ENCODE measurements at regions not wholly inside any gene's neighbourhood (a gene's known extent, or its start where the extent isn't known, plus 50 kb on each side); places are given as distances from the start of the nearest gene placed in this dataset.

DNA sequence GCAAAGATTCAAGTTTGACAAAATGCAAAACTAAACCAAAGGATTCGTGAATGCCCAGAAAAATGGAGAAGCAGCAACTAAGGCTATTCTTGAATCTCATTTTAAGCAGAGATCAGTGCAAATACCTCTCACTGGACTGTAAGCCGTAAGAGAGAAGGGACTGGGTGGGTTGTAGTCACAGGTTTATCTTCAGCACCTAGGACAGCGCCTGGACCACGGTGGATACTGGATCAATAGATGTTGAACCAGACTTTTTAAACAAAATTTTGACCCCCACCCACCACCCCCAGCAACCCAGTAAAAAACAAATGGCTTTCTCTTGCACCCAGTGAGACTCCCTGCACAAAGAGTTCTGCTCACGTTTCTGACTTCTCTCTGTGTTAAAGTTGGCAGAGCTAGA, 347.1 kb downstream of the AJAP1 start:
- Mint-ChIP-seq H3K9me3 (ENCODE audit: low read depth, unreplicated experiment) (peaks cover 21% of the 10 kb centered on the region), H3K27me3 (ENCODE audit: unreplicated experiment) (no peaks in the 10 kb centered on the region), H3K27ac (ENCODE audit: unreplicated experiment) (no peak overlapping the region), H3K4me3 (ENCODE audit: low read depth, unreplicated experiment) (no peak overlapping the region), H3K4me1 (ENCODE audit: low read depth, unreplicated experiment) (no peaks in the 10 kb centered on the region), H3K36me3 (ENCODE audit: insufficient read depth, unreplicated experiment) (no peaks in the 10 kb centered on the region)
- no TSS peak for BruUV-seq (replicated peaks)
- CTCF ChIA-PET = no interaction called here
- no peak for DNase-seq
- TF ChIP-seq, protein P1, sequence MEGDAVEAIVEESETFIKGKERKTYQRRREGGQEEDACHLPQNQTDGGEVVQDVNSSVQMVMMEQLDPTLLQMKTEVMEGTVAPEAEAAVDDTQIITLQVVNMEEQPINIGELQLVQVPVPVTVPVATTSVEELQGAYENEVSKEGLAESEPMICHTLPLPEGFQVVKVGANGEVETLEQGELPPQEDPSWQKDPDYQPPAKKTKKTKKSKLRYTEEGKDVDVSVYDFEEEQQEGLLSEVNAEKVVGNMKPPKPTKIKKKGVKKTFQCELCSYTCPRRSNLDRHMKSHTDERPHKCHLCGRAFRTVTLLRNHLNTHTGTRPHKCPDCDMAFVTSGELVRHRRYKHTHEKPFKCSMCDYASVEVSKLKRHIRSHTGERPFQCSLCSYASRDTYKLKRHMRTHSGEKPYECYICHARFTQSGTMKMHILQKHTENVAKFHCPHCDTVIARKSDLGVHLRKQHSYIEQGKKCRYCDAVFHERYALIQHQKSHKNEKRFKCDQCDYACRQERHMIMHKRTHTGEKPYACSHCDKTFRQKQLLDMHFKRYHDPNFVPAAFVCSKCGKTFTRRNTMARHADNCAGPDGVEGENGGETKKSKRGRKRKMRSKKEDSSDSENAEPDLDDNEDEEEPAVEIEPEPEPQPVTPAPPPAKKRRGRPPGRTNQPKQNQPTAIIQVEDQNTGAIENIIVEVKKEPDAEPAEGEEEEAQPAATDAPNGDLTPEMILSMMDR (IDR thresholded peaks at IDR 0.05; ENCODE audit: unreplicated experiment) = no peak
- intact Hi-C loops (cut with micrococcal nuclease; ENCODE audit: unreplicated experiment) = no loop called here

DNA sequence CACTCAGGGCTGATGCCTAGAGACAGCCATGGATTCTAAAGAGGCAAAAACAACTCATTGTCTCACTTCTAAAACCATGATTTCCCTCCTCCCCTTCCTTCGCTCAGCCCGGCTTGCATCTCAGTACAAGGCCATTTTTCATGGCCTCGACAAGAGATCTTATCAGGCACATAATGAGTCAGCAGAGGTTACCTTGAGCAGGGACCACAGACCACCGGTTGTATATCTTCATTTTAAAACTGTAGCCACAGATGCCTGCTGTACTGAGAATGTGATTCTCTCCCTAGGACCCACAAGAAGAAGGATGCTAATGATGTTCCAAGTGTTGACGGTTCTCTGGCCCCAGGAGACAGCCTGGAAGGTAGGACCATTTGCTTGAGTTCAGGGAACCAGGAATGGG, 331.9 kb downstream of the AJAP1 start:
- no peak for DNase-seq
- no TSS peak for BruUV-seq (replicated peaks)
- no peaks in the 10 kb centered on the region for H3K9me3 Mint-ChIP-seq (ENCODE audit: low read depth, unreplicated experiment)
- H3K4me3 Mint-ChIP-seq (ENCODE audit: low read depth, unreplicated experiment) = no peak overlapping the region
- H3K4me1 Mint-ChIP-seq (ENCODE audit: low read depth, unreplicated experiment) = no peaks in the 10 kb centered on the region
- no peaks in the 10 kb centered on the region for H3K36me3 Mint-ChIP-seq (ENCODE audit: insufficient read depth, unreplicated experiment)
- TF ChIP-seq, protein P1 (IDR thresholded peaks at IDR 0.05; ENCODE audit: unreplicated experiment) = no peak
- no peaks in the 10 kb centered on the region for H3K27me3 Mint-ChIP-seq (ENCODE audit: unreplicated experiment)
- H3K27ac Mint-ChIP-seq (ENCODE audit: unreplicated experiment) = no peak overlapping the region
- intact Hi-C loops (cut with micrococcal nuclease; ENCODE audit: unreplicated experiment) = no loop called here
- CTCF ChIA-PET = no interaction called here

DNA sequence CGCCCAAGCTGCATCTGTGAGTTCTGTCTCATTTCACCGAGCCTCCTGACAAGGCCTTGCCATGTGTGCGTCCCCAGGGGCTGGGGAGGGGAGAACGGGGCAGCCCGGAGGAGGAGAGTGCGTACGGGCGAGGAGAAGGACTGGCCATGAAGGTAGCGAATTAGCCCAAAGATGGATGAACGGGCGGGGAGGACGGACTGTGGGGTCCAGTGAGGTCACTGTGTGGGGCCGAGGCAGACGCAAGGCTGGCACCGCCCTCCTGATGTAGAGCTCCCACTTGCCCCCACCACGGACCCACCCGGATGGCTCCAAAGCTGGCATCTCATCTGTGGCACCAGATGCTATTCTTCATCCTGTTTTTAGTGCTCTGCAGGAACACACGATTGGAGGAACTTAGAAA, 330.4 kb downstream of the AJAP1 start:
- Mint-ChIP-seq H3K27ac (ENCODE audit: unreplicated experiment) (no peak overlapping the region), H3K4me1 (ENCODE audit: low read depth, unreplicated experiment) (no peaks in the 10 kb centered on the region), H3K36me3 (ENCODE audit: insufficient read depth, unreplicated experiment) (no peaks in the 10 kb centered on the region), H3K9me3 (ENCODE audit: low read depth, unreplicated experiment) (peaks cover 3% of the 10 kb centered on the region), H3K4me3 (ENCODE audit: low read depth, unreplicated experiment) (no peak overlapping the region), H3K27me3 (ENCODE audit: unreplicated experiment) (no peaks in the 10 kb centered on the region)
- TF ChIP-seq, protein P1 (IDR thresholded peaks at IDR 0.05; ENCODE audit: unreplicated experiment) = no peak
- BruUV-seq (replicated peaks) = no TSS peak
- intact Hi-C loops (cut with micrococcal nuclease; ENCODE audit: unreplicated experiment) = no loop called here
- CTCF ChIA-PET = no interaction called here
- DNase-seq = no peak

DNA sequence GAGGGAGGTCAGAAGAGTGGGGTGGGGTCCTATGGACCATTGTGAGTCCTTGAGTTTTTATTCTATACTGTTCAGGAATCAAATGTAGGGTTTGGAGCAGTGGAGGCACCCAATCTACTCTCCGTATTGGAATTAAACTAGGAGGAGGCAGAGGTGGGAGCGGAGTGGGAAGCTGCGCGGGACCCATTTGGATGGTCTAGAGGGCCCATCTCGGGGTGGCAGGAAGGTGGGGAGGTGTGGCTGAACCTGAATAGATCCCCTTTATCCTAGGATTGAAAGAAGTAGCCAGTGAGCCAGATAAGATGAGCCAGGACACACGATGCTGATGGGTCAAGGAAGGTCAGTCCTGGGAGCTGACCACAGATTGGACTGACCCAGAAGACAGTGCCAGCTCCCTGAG, 325.8 kb downstream of the AJAP1 start:
- intact Hi-C loops (cut with micrococcal nuclease; ENCODE audit: unreplicated experiment) = no loop called here
- TF ChIP-seq, protein P1 (IDR thresholded peaks at IDR 0.05; ENCODE audit: unreplicated experiment) = no peak
- no peaks in the 10 kb centered on the region for H3K27me3 Mint-ChIP-seq (ENCODE audit: unreplicated experiment)
- no peaks in the 10 kb centered on the region for H3K36me3 Mint-ChIP-seq (ENCODE audit: insufficient read depth, unreplicated experiment)
- no peaks in the 10 kb centered on the region for H3K4me1 Mint-ChIP-seq (ENCODE audit: low read depth, unreplicated experiment)
- no peak overlapping the region for H3K4me3 Mint-ChIP-seq (ENCODE audit: low read depth, unreplicated experiment)
- no peak overlapping the region for H3K27ac Mint-ChIP-seq (ENCODE audit: unreplicated experiment)
- H3K9me3 Mint-ChIP-seq (ENCODE audit: low read depth, unreplicated experiment) = peaks cover 4% of the 10 kb centered on the region
- CTCF ChIA-PET = no interaction called here
- BruUV-seq (replicated peaks) = no TSS peak
- DNase-seq = no peak
